ENCODE measurements at regions not wholly inside any gene's neighbourhood (a gene's known extent, or its start where the extent isn't known, plus 50 kb on each side); places are given as distances from the start of the nearest gene placed in this dataset.

DNA sequence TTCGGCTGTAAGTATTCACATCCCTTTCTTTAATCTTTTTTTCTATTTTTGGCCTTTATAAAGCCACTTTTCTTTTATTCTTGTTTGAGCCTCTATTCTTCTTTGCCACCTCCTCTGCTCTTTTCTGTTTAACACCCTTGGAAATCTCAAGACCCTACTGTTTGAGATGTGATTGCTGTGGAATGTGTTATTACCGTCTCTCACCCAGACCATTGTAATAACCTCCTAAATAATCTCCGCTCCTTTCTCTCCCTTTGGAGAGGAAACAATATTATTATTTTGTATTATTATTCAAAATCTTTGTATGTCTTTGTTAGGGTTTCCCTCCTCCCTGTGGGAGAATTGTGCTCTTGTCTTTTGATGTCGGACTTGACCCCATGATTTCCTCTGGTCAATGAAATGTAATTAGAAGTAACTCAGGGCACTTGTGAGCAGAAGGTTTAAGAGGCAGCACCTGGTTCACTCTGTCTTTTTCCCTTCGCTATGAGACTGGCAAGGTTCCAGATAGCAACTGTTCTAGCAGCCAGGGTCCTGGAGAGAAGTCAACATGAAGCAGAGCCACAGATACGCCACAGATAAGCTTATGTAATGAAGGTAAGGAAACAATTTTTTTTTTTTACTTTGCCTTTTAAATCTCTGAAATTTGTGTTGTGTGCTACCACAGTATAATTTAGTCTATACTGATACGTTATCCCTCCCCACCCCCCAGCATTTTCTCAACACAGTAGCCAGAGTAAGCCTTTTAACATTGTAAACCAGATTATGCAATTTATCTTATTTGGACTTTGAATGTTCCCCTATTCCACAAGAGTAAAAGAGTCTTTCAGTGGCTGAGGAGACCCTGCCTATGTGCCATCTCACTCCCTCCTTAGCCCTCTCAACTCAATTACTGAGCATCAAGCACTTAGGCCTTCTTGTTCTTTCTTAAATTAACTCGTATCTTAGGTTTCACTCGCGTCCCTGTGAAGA lies 601.2 kb upstream of the ZNF804A start:
- peak overlapping the region; percentile 33 for H2AK5ac ChIP-seq (ENCODE audit: low read length)
- peak overlapping the region; percentile 46 for H3K18ac ChIP-seq (ENCODE audit: low read length)
- H3K23ac ChIP-seq (ENCODE audit: low read length) = no peak overlapping the region
- H4K5ac ChIP-seq (ENCODE audit: low read length) = peak overlapping the region; percentile 95
- H3K56ac ChIP-seq (ENCODE audit: low read length) = peak overlapping the region; percentile 77
- no CpG with 5 or more reads among the region's 10 CpGs for whole genome bisulfite sequencing (ENCODE audit: extremely low coverage, insufficient coverage, low lambda C conversion rate)
- H3K79me2 ChIP-seq (ENCODE audit: control insufficient read depth, insufficient read depth, low read length) = no peaks in the 10 kb centered on the region
- peak overlapping the region; percentile 88 for H3K4ac ChIP-seq (ENCODE audit: low read depth, low read length)
- H2BK15ac ChIP-seq (replicated peaks; ENCODE audit: low read depth) = no peak overlapping the region
- H3K79me1 ChIP-seq (ENCODE audit: low read length) = no peaks in the 10 kb centered on the region
- peak overlapping the region; percentile 11 for H3K4me3 ChIP-seq (ENCODE audit: low read length)
- DNase-seq = peak; percentile 93
- H3K9ac ChIP-seq (ENCODE audit: low read length) = peak overlapping the region; percentile 64
- H3K36me3 ChIP-seq (ENCODE audit: control insufficient read depth, insufficient read depth, low read length) = no peaks in the 10 kb centered on the region
- peaks cover 7% of the 10 kb centered on the region for H3K4me1 ChIP-seq (ENCODE audit: control insufficient read depth, low read depth, low read length)
- peak overlapping the region; percentile 13 for H3K4me2 ChIP-seq (ENCODE audit: low read length)
- H3K27me3 ChIP-seq (ENCODE audit: insufficient read depth, low read length, poor library complexity) = no peaks in the 10 kb centered on the region
- peak overlapping the region; percentile 96 for H3K27ac ChIP-seq (ENCODE audit: low read depth, low read length)
- no peak overlapping the region for H4K8ac ChIP-seq (ENCODE audit: low read depth, low read length)
- H2BK5ac ChIP-seq (ENCODE audit: low read length) = peak overlapping the region; percentile 99
- H2BK120ac ChIP-seq (ENCODE audit: low read depth, low read length) = peak overlapping the region; percentile 92

DNA sequence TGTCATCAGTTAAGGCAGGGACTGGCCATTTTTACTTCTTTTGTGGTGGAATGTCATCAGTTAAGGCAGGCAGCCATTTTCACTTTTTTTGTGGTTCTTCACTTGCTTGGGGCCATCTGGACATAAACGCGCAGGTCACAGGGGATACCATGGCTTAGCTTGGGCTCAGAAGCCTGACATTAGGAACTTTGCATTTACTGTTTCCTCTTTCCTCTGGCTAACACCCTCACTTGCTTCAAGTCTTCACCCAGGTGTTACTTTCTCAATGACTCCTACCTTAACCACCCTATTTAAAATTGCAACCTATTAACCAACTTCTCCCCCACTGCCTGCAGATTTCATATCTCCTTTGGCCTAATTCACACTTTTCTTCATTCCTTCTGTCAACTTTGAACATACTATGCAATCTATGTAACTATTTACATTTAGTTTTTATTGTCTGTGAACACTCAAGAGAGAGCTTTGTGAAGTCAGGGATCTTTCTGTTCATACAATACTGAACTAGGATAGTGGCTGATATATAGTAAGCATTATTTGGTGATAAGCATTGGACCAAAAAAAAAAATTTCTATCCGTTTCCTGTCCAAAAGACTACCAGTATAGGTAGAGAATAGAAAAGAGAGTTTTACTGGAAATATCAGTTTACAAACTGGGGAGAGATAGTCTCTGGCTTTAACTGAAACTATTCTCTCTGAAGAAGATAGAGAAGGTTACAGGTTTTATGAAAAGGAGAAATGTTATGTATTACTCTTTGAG lies 600.1 kb upstream of the ZNF804A start:
- Histone ChIP-seq H3K9ac (ENCODE audit: low read length) (peak overlapping the region; percentile 23), H4K8ac (ENCODE audit: low read depth, low read length) (no peak overlapping the region), H2BK15ac (replicated peaks; ENCODE audit: low read depth) (no peak overlapping the region), H3K56ac (ENCODE audit: low read length) (peak overlapping the region; percentile 77), H3K4ac (ENCODE audit: low read depth, low read length) (peak overlapping the region; percentile 88), H3K79me1 (ENCODE audit: low read length) (no peaks in the 10 kb centered on the region), H2BK120ac (ENCODE audit: low read depth, low read length) (peak overlapping the region; percentile 92), H2BK5ac (ENCODE audit: low read length) (peak overlapping the region; percentile 99), H3K27me3 (ENCODE audit: insufficient read depth, low read length, poor library complexity) (no peaks in the 10 kb centered on the region), H3K4me2 (ENCODE audit: low read length) (peak overlapping the region; percentile 1), H3K18ac (ENCODE audit: low read length) (peak overlapping the region; percentile 94), H3K79me2 (ENCODE audit: control insufficient read depth, insufficient read depth, low read length) (no peaks in the 10 kb centered on the region), H3K4me1 (ENCODE audit: control insufficient read depth, low read depth, low read length) (peaks cover 7% of the 10 kb centered on the region), H4K5ac (ENCODE audit: low read length) (peak overlapping the region; percentile 77), H3K4me3 (ENCODE audit: low read length) (no peak overlapping the region), H3K23ac (ENCODE audit: low read length) (no peak overlapping the region), H3K36me3 (ENCODE audit: control insufficient read depth, insufficient read depth, low read length) (no peaks in the 10 kb centered on the region), H2AK5ac (ENCODE audit: low read length) (peak overlapping the region; percentile 8), H3K27ac (ENCODE audit: low read depth, low read length) (peak overlapping the region; percentile 96)
- WGBS (ENCODE audit: extremely low coverage, insufficient coverage, low lambda C conversion rate) = no CpG with 5 or more reads among the region's 3 CpGs
- DNase-seq = peak; percentile 61

DNA sequence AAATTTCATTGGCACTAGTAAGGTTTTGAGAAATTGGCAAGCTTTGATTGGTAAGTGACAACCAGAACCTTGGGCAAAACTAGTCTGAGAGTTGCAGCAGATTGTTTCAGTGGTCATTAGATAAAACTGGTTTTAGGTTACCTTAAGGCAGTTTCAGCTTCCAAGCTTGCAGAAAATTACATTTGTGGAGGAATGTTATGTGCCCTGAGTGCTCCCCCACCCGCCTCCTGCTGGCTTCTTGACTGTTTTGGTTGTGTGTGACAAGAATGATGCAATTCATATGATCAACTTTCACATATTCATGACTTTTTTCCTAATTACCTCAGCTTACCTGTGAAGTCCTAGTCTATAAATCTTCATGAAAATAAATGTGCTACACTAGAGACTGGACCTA lies 599.5 kb upstream of the ZNF804A start:
- no peak overlapping the region for H2BK15ac ChIP-seq (replicated peaks; ENCODE audit: low read depth)
- peak overlapping the region; percentile 94 for H3K18ac ChIP-seq (ENCODE audit: low read length)
- no peaks in the 10 kb centered on the region for H3K79me2 ChIP-seq (ENCODE audit: control insufficient read depth, insufficient read depth, low read length)
- H3K56ac ChIP-seq (ENCODE audit: low read length) = peak overlapping the region; percentile 31
- no peak overlapping the region for H3K9ac ChIP-seq (ENCODE audit: low read length)
- no peaks in the 10 kb centered on the region for H3K79me1 ChIP-seq (ENCODE audit: low read length)
- H3K4ac ChIP-seq (ENCODE audit: low read depth, low read length) = no peak overlapping the region
- H4K8ac ChIP-seq (ENCODE audit: low read depth, low read length) = peak overlapping the region; percentile 1
- H3K4me1 ChIP-seq (ENCODE audit: control insufficient read depth, low read depth, low read length) = peaks cover 7% of the 10 kb centered on the region
- no peak overlapping the region for H2BK120ac ChIP-seq (ENCODE audit: low read depth, low read length)
- H3K4me2 ChIP-seq (ENCODE audit: low read length) = no peak overlapping the region
- H2AK5ac ChIP-seq (ENCODE audit: low read length) = no peak overlapping the region
- H2BK5ac ChIP-seq (ENCODE audit: low read length) = peak overlapping the region; percentile 6
- H3K36me3 ChIP-seq (ENCODE audit: control insufficient read depth, insufficient read depth, low read length) = no peaks in the 10 kb centered on the region
- H3K23ac ChIP-seq (ENCODE audit: low read length) = no peak overlapping the region
- peak overlapping the region; percentile 80 for H3K27ac ChIP-seq (ENCODE audit: low read depth, low read length)
- no peak overlapping the region for H4K5ac ChIP-seq (ENCODE audit: low read length)
- WGBS (ENCODE audit: extremely low coverage, insufficient coverage, low lambda C conversion rate) = no CpG with 5 or more reads among the region's 1 CpG
- no peaks in the 10 kb centered on the region for H3K27me3 ChIP-seq (ENCODE audit: insufficient read depth, low read length, poor library complexity)
- H3K4me3 ChIP-seq (ENCODE audit: low read length) = no peak overlapping the region
- peak; percentile 78 for DNase-seq

DNA sequence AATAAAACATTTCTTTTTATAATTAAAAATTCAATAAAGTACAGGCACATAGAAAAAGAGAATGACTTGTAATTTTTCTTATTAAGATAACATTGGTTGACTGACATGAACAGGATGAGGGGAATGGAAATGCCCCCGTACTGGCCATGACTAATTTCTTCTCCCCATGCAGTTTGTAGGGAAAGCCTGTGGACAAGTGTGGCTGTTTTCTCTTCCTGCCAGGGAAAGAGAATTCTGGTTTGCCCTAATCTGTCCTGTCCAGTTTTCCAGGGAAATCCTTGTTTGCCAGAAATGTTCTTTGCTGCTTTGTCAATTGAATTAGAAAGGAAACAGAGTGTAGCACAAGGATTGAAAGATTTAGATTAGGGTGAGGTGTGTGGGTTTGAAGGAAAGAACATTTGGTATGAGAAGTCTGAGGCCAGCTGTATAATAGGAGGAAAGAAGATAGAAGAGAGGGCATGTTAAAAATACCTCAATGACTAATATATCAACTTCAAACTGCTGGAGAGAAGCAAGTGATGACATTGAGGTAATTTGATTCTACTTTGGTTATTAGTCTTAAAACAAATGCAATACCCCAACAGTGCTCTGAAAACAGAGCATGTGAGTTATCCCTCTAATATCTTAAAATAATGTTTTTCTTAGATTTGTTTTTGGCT lies 593.9 kb upstream of the ZNF804A start:
- peak overlapping the region; percentile 35 for H3K56ac ChIP-seq (ENCODE audit: low read length)
- no peaks in the 10 kb centered on the region for H3K27me3 ChIP-seq (ENCODE audit: insufficient read depth, low read length, poor library complexity)
- DNase-seq = no peak
- H4K8ac ChIP-seq (ENCODE audit: low read depth, low read length) = no peak overlapping the region
- no peaks in the 10 kb centered on the region for H3K79me1 ChIP-seq (ENCODE audit: low read length)
- no CpG with 5 or more reads among the region's 1 CpG for WGBS (ENCODE audit: extremely low coverage, insufficient coverage, low lambda C conversion rate)
- H3K9ac ChIP-seq (ENCODE audit: low read length) = no peak overlapping the region
- no peak overlapping the region for H3K4me3 ChIP-seq (ENCODE audit: low read length)
- H3K27ac ChIP-seq (ENCODE audit: low read depth, low read length) = no peak overlapping the region
- H3K18ac ChIP-seq (ENCODE audit: low read length) = peak overlapping the region; percentile 84
- no peak overlapping the region for H3K4ac ChIP-seq (ENCODE audit: low read depth, low read length)
- H2BK120ac ChIP-seq (ENCODE audit: low read depth, low read length) = peak overlapping the region; percentile 92
- H2BK15ac ChIP-seq (replicated peaks; ENCODE audit: low read depth) = peak overlapping the region; percentile 64
- no peak overlapping the region for H2BK5ac ChIP-seq (ENCODE audit: low read length)
- no peak overlapping the region for H3K4me2 ChIP-seq (ENCODE audit: low read length)
- no peaks in the 10 kb centered on the region for H3K36me3 ChIP-seq (ENCODE audit: control insufficient read depth, insufficient read depth, low read length)
- no peak overlapping the region for H4K5ac ChIP-seq (ENCODE audit: low read length)
- no peak overlapping the region for H2AK5ac ChIP-seq (ENCODE audit: low read length)
- peaks cover 3% of the 10 kb centered on the region for H3K4me1 ChIP-seq (ENCODE audit: control insufficient read depth, low read depth, low read length)
- no peaks in the 10 kb centered on the region for H3K79me2 ChIP-seq (ENCODE audit: control insufficient read depth, insufficient read depth, low read length)
- no peak overlapping the region for H3K23ac ChIP-seq (ENCODE audit: low read length)

DNA sequence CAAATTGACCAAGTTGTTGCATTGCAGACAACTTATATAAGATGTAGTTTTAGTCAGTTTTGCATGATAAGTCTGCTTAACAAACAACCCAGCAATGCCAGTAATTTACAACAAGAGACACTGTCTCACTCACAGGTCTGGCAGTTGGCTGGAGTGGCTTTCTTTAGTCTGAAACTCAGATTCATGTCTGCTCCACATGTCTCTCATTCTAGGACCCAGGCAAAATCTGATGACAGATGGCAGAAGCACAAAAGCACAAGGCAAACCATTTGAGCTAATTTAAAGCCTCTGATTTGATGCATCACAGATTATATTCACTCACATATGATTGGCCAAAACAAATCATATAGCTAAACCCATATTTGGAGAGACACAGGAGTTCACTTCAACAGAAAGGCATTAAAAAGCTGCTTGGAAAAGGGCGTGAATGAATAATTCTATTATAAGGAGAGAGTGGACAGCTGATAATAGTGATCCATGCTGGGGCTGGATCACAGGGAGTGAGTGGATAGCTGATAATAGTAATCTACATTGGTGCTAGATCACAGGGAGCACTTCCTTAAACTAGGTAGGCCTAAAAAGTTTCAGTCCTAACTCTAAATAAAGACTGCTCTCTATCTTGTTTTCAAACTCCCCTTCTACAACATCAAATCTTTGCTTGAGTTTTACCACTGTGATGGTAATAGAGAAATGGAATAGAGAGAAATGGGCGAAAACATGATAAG lies 593.2 kb upstream of the ZNF804A start:
- DNase-seq = no peak

More for the DNA sequence above, 593.2 kb upstream of the ZNF804A start:
- no peak overlapping the region for H2AK5ac ChIP-seq (ENCODE audit: low read length)
- H4K5ac ChIP-seq (ENCODE audit: low read length) = peak overlapping the region; percentile 41
- no peaks in the 10 kb centered on the region for H3K27me3 ChIP-seq (ENCODE audit: insufficient read depth, low read length, poor library complexity)
- H3K79me2 ChIP-seq (ENCODE audit: control insufficient read depth, insufficient read depth, low read length) = no peaks in the 10 kb centered on the region
- no peak overlapping the region for H3K18ac ChIP-seq (ENCODE audit: low read length)
- WGBS (ENCODE audit: extremely low coverage, insufficient coverage, low lambda C conversion rate) = no CpG with 5 or more reads among the region's 2 CpGs
- no peak overlapping the region for H3K9ac ChIP-seq (ENCODE audit: low read length)
- no peak overlapping the region for H3K56ac ChIP-seq (ENCODE audit: low read length)
- no peak overlapping the region for H2BK120ac ChIP-seq (ENCODE audit: low read depth, low read length)
- no peak overlapping the region for H3K4me3 ChIP-seq (ENCODE audit: low read length)
- peak overlapping the region; percentile 85 for H2BK15ac ChIP-seq (replicated peaks; ENCODE audit: low read depth)
- H3K4ac ChIP-seq (ENCODE audit: low read depth, low read length) = no peak overlapping the region
- H3K4me2 ChIP-seq (ENCODE audit: low read length) = no peak overlapping the region
- H4K8ac ChIP-seq (ENCODE audit: low read depth, low read length) = no peak overlapping the region
- peaks cover 3% of the 10 kb centered on the region for H3K4me1 ChIP-seq (ENCODE audit: control insufficient read depth, low read depth, low read length)
- no peak overlapping the region for H2BK5ac ChIP-seq (ENCODE audit: low read length)
- no peak overlapping the region for H3K23ac ChIP-seq (ENCODE audit: low read length)
- no peaks in the 10 kb centered on the region for H3K79me1 ChIP-seq (ENCODE audit: low read length)
- H3K27ac ChIP-seq (ENCODE audit: low read depth, low read length) = no peak overlapping the region
- no peaks in the 10 kb centered on the region for H3K36me3 ChIP-seq (ENCODE audit: control insufficient read depth, insufficient read depth, low read length)

All from mesendoderm (in vitro differentiated cells).